ENCODE measurements at regions not wholly inside any gene's neighbourhood (a gene's known extent, or its start where the extent isn't known, plus 50 kb on each side); places are given as distances from the start of the nearest gene placed in this dataset.

- H3K27me3 Mint-ChIP-seq = no peaks in the 10 kb centered on the region
- peaks cover 4% of the 10 kb centered on the region for H3K9me3 Mint-ChIP-seq (ENCODE audit: low read depth)
Observed at GRCh38 chr2:22734373-22735045, 650.5 kb upstream of the KLHL29 start.

GRCh38 chr2:22737144-22737543 is 647.8 kb upstream of the KLHL29 start:
- H3K36me3 Mint-ChIP-seq = no peaks in the 10 kb centered on the region
- H3K27me3 Mint-ChIP-seq = no peaks in the 10 kb centered on the region
- H3K4me3 Mint-ChIP-seq = no peak overlapping the region
- ATAC-seq = no peak
- H3K27ac Mint-ChIP-seq = no peak overlapping the region
- no peak for DNase-seq
- CTCF ChIA-PET = no interaction called here
- H3K4me1 Mint-ChIP-seq = no peaks in the 10 kb centered on the region
- H3K9me3 Mint-ChIP-seq (ENCODE audit: low read depth) = peaks cover 3% of the 10 kb centered on the region

More at GRCh38 chr2:22734373-22735045, 650.5 kb upstream of the KLHL29 start:
- ATAC-seq (no peak), DNase-seq (no peak)
- CTCF ChIA-PET = no interaction called here
- Mint-ChIP-seq H3K4me3 (no peak overlapping the region), H3K36me3 (no peaks in the 10 kb centered on the region), H3K4me1 (no peaks in the 10 kb centered on the region), H3K27ac (no peak overlapping the region)

GRCh38 chr2:22741216-22741615 is 643.8 kb upstream of the KLHL29 start:
- peaks cover 5% of the 10 kb centered on the region for H3K9me3 Mint-ChIP-seq (ENCODE audit: low read depth)
- no peaks in the 10 kb centered on the region for H3K4me1 Mint-ChIP-seq
- ATAC-seq = no peak
- H3K36me3 Mint-ChIP-seq = no peaks in the 10 kb centered on the region
- no peak overlapping the region for H3K27ac Mint-ChIP-seq
- CTCF ChIA-PET = no interaction called here
- no peak for DNase-seq
- H3K4me3 Mint-ChIP-seq = no peak overlapping the region
- H3K27me3 Mint-ChIP-seq = no peaks in the 10 kb centered on the region

DNA sequence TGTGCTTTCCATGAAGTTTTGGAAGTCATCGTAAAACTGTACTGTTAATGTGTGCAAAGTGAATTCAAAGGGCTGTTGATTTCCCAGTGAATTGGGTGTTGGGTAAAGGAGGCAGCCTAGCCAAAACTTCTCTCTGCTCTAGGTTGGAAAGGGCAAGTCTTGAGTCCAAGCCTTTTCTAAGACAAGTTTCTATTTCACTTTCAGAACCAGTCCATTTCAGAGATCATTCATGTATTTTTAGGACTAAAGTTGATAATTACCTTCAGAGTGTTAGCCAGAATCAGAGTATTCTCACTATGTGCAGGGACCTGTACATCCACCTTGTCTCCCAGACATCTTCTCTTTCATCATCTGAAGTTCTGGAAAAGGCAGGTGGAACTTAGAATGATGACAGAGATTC is 636.1 kb upstream of the KLHL29 start:
- Mint-ChIP-seq H3K9me3 (ENCODE audit: low read depth) (peaks cover 4% of the 10 kb centered on the region), H3K27me3 (no peaks in the 10 kb centered on the region), H3K4me3 (no peak overlapping the region), H3K4me1 (no peaks in the 10 kb centered on the region), H3K27ac (no peak overlapping the region), H3K36me3 (no peaks in the 10 kb centered on the region)
- ATAC-seq (no peak), DNase-seq (no peak)
- CTCF ChIA-PET = no interaction called here

DNA sequence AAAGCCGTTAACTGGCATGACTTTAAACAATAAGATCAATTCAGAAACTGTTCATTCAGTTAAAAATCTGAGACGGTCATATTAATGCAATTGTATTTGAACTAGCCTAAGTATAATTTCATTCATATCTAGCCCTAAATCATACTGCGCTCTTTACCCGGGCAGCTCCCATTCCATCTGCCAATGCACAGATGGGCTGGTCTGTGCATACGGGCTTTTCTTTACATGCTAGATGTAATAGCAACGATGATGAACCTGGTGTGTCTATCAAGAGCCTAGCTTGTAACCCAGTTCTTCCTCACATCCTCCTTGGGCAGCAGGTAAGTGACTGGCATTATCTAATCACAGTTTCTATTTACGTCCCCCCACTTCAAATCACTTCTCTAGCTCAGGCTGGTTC is 631.5 kb upstream of the KLHL29 start:
- H3K9me3 Mint-ChIP-seq (ENCODE audit: low read depth) = peaks cover 3% of the 10 kb centered on the region
- no peak overlapping the region for H3K27ac Mint-ChIP-seq
- H3K27me3 Mint-ChIP-seq = no peaks in the 10 kb centered on the region
- DNase-seq = no peak
- H3K36me3 Mint-ChIP-seq = no peaks in the 10 kb centered on the region
- ATAC-seq = no peak
- H3K4me1 Mint-ChIP-seq = no peaks in the 10 kb centered on the region
- no peak overlapping the region for H3K4me3 Mint-ChIP-seq
- CTCF ChIA-PET = no interaction called here

DNA sequence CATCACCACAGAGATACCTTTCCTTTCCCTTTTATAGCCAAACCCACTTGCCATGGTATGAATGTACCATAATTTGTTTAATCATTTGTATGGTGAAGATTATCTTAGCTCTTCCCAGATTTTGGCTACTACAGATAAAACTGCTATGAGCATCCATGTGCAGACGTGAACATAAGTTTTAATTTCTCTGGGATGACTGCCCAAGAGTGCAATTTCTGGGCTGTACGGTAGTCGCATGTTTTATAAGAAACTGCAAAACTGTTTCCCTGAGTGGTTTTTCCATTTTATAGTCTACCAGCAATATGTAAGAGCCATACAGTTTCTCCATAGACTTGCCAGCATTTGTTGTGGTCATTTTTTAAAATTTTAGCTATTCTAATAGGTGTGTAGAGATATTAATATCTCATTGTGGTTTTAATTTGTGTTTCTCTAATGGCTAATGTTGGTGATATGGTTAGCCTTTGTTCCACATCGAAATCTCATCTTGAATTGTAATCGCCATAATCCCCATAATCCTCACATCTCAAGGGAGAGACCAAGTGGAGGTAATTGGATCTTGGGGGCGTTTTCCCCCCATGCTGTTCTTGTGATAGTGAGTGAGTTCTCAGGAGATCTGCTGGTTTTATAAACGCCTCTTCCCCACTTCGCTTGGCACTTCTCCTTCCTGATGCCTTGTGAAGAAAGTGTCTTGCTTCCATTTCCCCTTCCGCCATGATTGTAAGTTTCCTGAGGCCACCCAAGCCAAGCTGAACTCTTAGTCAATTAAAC is 628.5 kb upstream of the KLHL29 start:
- Mint-ChIP-seq H3K27me3 (no peaks in the 10 kb centered on the region), H3K36me3 (no peaks in the 10 kb centered on the region), H3K9me3 (ENCODE audit: low read depth) (peaks cover 5% of the 10 kb centered on the region), H3K4me1 (no peaks in the 10 kb centered on the region), H3K4me3 (no peak overlapping the region), H3K27ac (no peak overlapping the region)
- DNase-seq (no peak), ATAC-seq (no peak)
- CTCF ChIA-PET = no interaction called here

- Mint-ChIP-seq H3K27me3 (no peaks in the 10 kb centered on the region), H3K27ac (no peak overlapping the region), H3K4me3 (no peak overlapping the region), H3K4me1 (no peaks in the 10 kb centered on the region), H3K36me3 (no peaks in the 10 kb centered on the region), H3K9me3 (ENCODE audit: low read depth) (peaks cover 6% of the 10 kb centered on the region)
- ATAC-seq (no peak), DNase-seq (no peak)
- CTCF ChIA-PET = no interaction called here
Observed at GRCh38 chr2:22769497-22769896, 615.5 kb upstream of the KLHL29 start.

DNA sequence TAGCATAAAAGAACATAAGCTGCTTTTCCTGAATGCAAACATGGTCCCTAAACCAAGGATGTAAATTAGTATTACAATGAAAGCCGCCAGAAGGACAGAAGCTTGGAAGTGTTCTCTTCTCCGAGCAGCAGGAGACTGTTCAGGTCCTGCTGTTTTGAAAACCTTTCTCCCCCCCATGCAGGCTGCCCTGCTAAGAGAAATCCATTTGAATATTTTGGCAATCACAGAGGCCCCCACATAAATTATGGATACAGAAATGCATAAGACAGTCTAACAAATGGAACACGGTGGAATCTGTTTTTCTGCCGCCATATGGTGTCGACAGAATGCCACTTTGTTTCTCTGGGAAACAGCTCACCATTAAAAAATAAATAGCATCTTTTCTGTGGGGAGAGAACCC is 600.4 kb upstream of the KLHL29 start:
- Mint-ChIP-seq H3K27ac (no peak overlapping the region), H3K36me3 (no peaks in the 10 kb centered on the region), H3K27me3 (no peaks in the 10 kb centered on the region), H3K4me1 (no peaks in the 10 kb centered on the region), H3K4me3 (no peak overlapping the region), H3K9me3 (ENCODE audit: low read depth) (peaks cover 3% of the 10 kb centered on the region)
- CTCF ChIA-PET = no interaction called here
- ATAC-seq = no peak
- no peak for DNase-seq

- Mint-ChIP-seq H3K4me3 (no peak overlapping the region), H3K9me3 (ENCODE audit: low read depth) (peaks cover 5% of the 10 kb centered on the region), H3K36me3 (no peaks in the 10 kb centered on the region), H3K4me1 (no peaks in the 10 kb centered on the region), H3K27ac (no peak overlapping the region), H3K27me3 (no peaks in the 10 kb centered on the region)
- ATAC-seq (no peak), DNase-seq (no peak)
- CTCF ChIA-PET = no interaction called here
Observed at GRCh38 chr2:22786817-22787216, 598.2 kb upstream of the KLHL29 start.

DNA sequence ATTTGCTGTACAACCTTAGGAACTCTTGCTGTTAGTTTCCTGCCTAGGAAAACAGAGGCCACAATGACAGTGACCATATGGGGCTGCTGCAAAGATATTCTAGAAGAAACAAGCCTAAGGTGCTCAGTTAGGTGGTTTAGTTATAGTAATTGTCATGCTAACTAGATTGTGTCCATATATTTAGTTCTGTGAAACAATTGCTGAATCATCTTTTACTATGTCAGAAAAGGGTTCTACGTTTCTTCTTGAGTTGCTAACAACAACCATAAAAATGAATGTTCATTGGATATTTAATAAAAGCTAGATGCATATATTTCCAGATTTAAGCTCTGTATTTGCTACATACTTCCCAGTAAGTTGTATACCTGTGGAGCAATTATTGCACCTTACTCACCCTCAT is 597.2 kb upstream of the KLHL29 start:
- Mint-ChIP-seq H3K9me3 (ENCODE audit: low read depth) (peaks cover 5% of the 10 kb centered on the region), H3K36me3 (no peaks in the 10 kb centered on the region), H3K27ac (no peak overlapping the region), H3K4me3 (no peak overlapping the region), H3K4me1 (no peaks in the 10 kb centered on the region), H3K27me3 (no peaks in the 10 kb centered on the region)
- CTCF ChIA-PET = no interaction called here
- no peak for DNase-seq
- ATAC-seq = no peak

GRCh38 chr2:22788749-22789327 is 596.1 kb upstream of the KLHL29 start:
- ATAC-seq (no peak), DNase-seq (no peak)
- CTCF ChIA-PET = no interaction called here
- peaks cover 5% of the 10 kb centered on the region for H3K9me3 Mint-ChIP-seq (ENCODE audit: low read depth)
- no peaks in the 10 kb centered on the region for H3K4me1 Mint-ChIP-seq
- H3K27me3 Mint-ChIP-seq = no peaks in the 10 kb centered on the region
- H3K4me3 Mint-ChIP-seq = no peak overlapping the region
- H3K27ac Mint-ChIP-seq = no peak overlapping the region
- H3K36me3 Mint-ChIP-seq = no peaks in the 10 kb centered on the region

GRCh38 chr2:22795287-22795866 is 589.6 kb upstream of the KLHL29 start:
- H3K4me1 Mint-ChIP-seq = no peaks in the 10 kb centered on the region
- ATAC-seq = no peak
- DNase-seq = no peak
- H3K9me3 Mint-ChIP-seq (ENCODE audit: low read depth) = peaks cover 2% of the 10 kb centered on the region
- H3K4me3 Mint-ChIP-seq = no peak overlapping the region
- no peaks in the 10 kb centered on the region for H3K27me3 Mint-ChIP-seq
- H3K27ac Mint-ChIP-seq = no peak overlapping the region
- no peaks in the 10 kb centered on the region for H3K36me3 Mint-ChIP-seq
- CTCF ChIA-PET = no interaction called here

DNA sequence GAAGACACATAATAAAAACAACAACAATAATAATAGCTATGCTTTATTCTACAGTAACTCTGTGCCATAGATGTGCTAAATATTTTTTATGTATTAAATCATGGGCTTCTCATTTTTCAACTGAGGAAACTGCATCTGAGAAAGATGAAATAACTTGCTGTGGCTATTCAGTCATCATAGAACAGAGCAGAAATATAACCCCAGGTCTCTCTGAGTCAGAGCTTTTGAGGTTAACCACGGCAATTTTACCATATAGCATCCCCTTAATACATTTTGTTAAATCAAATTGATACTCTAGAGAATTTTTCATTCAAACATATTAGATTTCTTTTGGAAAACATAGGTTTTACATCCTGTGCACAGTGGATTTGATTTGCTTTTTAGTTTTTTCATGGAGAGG is 586.6 kb upstream of the KLHL29 start:
- Mint-ChIP-seq H3K27ac (no peak overlapping the region), H3K4me1 (no peaks in the 10 kb centered on the region), H3K4me3 (no peak overlapping the region), H3K9me3 (ENCODE audit: low read depth) (no peaks in the 10 kb centered on the region), H3K27me3 (no peaks in the 10 kb centered on the region), H3K36me3 (no peaks in the 10 kb centered on the region)
- CTCF ChIA-PET = no interaction called here
- no peak for DNase-seq
- no peak for ATAC-seq

DNA sequence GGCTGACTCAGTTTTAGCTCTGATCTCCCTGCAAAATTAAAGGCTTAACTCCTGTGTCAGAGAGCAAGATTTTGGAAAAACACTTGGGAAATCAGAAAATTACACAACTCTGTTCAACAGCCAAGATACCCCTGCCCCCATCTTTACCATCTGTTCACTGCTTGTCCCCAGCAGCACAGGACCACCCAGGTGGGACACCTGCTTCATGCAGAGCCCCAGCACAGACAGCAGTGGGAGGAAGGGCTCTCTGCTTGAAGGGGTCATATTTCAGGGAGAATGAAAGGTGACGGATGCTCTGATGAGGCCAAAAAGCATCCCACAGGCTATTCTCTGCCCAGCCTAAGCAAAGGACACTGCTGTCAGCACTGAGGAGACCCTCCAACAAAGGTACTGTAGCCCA is 584.6 kb upstream of the KLHL29 start:
- ATAC-seq = no peak
- H3K9me3 Mint-ChIP-seq (ENCODE audit: low read depth) = peaks cover 3% of the 10 kb centered on the region
- no peaks in the 10 kb centered on the region for H3K27me3 Mint-ChIP-seq
- H3K4me1 Mint-ChIP-seq = no peaks in the 10 kb centered on the region
- H3K4me3 Mint-ChIP-seq = no peak overlapping the region
- no peaks in the 10 kb centered on the region for H3K36me3 Mint-ChIP-seq
- no peak for DNase-seq
- no peak overlapping the region for H3K27ac Mint-ChIP-seq
- CTCF ChIA-PET = no interaction called here

All from activated CD8-positive, alpha-beta memory T cell treated with anti-CD3 and anti-CD28 coated beads, Interleukin-2, amount 10 ng/mL, durations not matched to agents 7 days and 5 days (primary cell).